Stimulated activated CD8-positive, alpha-beta memory T cell treated with anti-CD3 and anti-CD28 coated beads, Interleukin-4, amount 100 ng/mL, for 48 hours (primary cell): ENCODE measurements at regions not wholly inside any gene's neighbourhood (a gene's known extent, or its start where the extent isn't known, plus 50 kb on each side); places are given as distances from the start of the nearest gene placed in this dataset.
"Not testable (repeated sequence)": the region's sequence is repeated elsewhere in the genome, so short reads cannot be mapped to it uniquely, and the experiment has no call there.

ENCODE experiments used
- DNase-seq: peaks from one replicate; pipeline ENCODE4 v3.0.0-alpha.2; 2020

- DNase-seq = no peak
Observed at GRCh38 chr2:2649109-2650072, 318.3 kb upstream of the MYT1L start.

GRCh38 chr2:2648094-2648493 is 317.0 kb upstream of the MYT1L start:
- DNase-seq = no peak

GRCh38 chr2:2647141-2647541 is 316.1 kb upstream of the MYT1L start:
- peak; percentile 32 for DNase-seq

- DNase-seq = peak; percentile 60
Observed at GRCh38 chr2:2646433-2647051, 315.5 kb upstream of the MYT1L start.

- no peak for DNase-seq
Observed at GRCh38 chr2:2645162-2645855, 314.2 kb upstream of the MYT1L start.

- not testable (repeated sequence) for DNase-seq
Observed at GRCh38 chr2:2644751-2645150, 313.7 kb upstream of the MYT1L start.

GRCh38 chr2:2644040-2644439 is 313.0 kb upstream of the MYT1L start:
- no peak for DNase-seq

GRCh38 chr2:2642906-2643890 is 312.1 kb upstream of the MYT1L start:
- no peak for DNase-seq

- DNase-seq = no peak
Observed at GRCh38 chr2:2641541-2642410, 310.7 kb upstream of the MYT1L start.

- DNase-seq = no peak
Observed at GRCh38 chr2:2640818-2641217, 309.7 kb upstream of the MYT1L start.

GRCh38 chr2:2640371-2640770 is 309.3 kb upstream of the MYT1L start:
- DNase-seq = no peak

GRCh38 chr2:2639251-2640139 is 308.4 kb upstream of the MYT1L start:
- DNase-seq = no peak

GRCh38 chr2:2638547-2639220 is 307.6 kb upstream of the MYT1L start:
- no peak for DNase-seq

- DNase-seq = no peak
Observed at GRCh38 chr2:2636813-2637212, 305.7 kb upstream of the MYT1L start.

GRCh38 chr2:2635025-2635528 is 304.0 kb upstream of the MYT1L start:
- DNase-seq = no peak

- no peak for DNase-seq
Observed at GRCh38 chr2:2633017-2633416, 301.9 kb upstream of the MYT1L start.

- no peak for DNase-seq
Observed at GRCh38 chr2:2623939-2624338, 292.9 kb upstream of the MYT1L start.

- DNase-seq = no peak
Observed at GRCh38 chr2:2621855-2622254, 290.8 kb upstream of the MYT1L start.

- no peak for DNase-seq
Observed at GRCh38 chr2:2620604-2621003, 289.5 kb upstream of the MYT1L start.
